ENCODE measurements at regions not wholly inside any gene's neighbourhood (a gene's known extent, or its start where the extent isn't known, plus 50 kb on each side); places are given as distances from the start of the nearest gene placed in this dataset.

- Mint-ChIP-seq H3K27me3 (no peaks in the 10 kb centered on the region), H3K4me1 (no peaks in the 10 kb centered on the region), H3K36me3 (no peaks in the 10 kb centered on the region), H3K4me3 (no peak overlapping the region), H3K27ac (no peak overlapping the region), H3K9me3 (ENCODE audit: low read depth) (peaks cover 5% of the 10 kb centered on the region)
- no peak for DNase-seq
- CTCF ChIA-PET = no interaction called here
- no peak for ATAC-seq
Measured at GRCh38 chr12:125882141-125882540, 816.9 kb downstream of the AACS start.

- CTCF ChIA-PET = no interaction called here
- Mint-ChIP-seq H3K36me3 (no peaks in the 10 kb centered on the region), H3K4me1 (no peaks in the 10 kb centered on the region), H3K4me3 (no peak overlapping the region), H3K27ac (no peak overlapping the region), H3K27me3 (no peaks in the 10 kb centered on the region), H3K9me3 (ENCODE audit: low read depth) (peaks cover 9% of the 10 kb centered on the region)
- DNase-seq = no peak
- ATAC-seq = no peak
Measured at GRCh38 chr12:125888921-125889320, 823.7 kb downstream of the AACS start.

GRCh38 chr12:125889742-125890141 lies 824.5 kb downstream of the AACS start:
- CTCF ChIA-PET = no interaction called here
- H3K27ac Mint-ChIP-seq = no peak overlapping the region
- DNase-seq = no peak
- no peaks in the 10 kb centered on the region for H3K36me3 Mint-ChIP-seq
- H3K4me1 Mint-ChIP-seq = no peaks in the 10 kb centered on the region
- H3K9me3 Mint-ChIP-seq (ENCODE audit: low read depth) = peaks cover 5% of the 10 kb centered on the region
- no peaks in the 10 kb centered on the region for H3K27me3 Mint-ChIP-seq
- no peak for ATAC-seq
- H3K4me3 Mint-ChIP-seq = no peak overlapping the region

GRCh38 chr12:125890366-125890905 lies 825.2 kb downstream of the AACS start:
- CTCF ChIA-PET = no interaction called here
- Mint-ChIP-seq H3K36me3 (no peaks in the 10 kb centered on the region), H3K4me3 (no peak overlapping the region), H3K27me3 (no peaks in the 10 kb centered on the region), H3K4me1 (no peaks in the 10 kb centered on the region), H3K9me3 (ENCODE audit: low read depth) (peaks cover 3% of the 10 kb centered on the region), H3K27ac (no peak overlapping the region)
- DNase-seq (no peak), ATAC-seq (no peak)

- Mint-ChIP-seq H3K27ac (no peak overlapping the region), H3K36me3 (no peaks in the 10 kb centered on the region), H3K4me1 (no peaks in the 10 kb centered on the region), H3K4me3 (no peak overlapping the region), H3K9me3 (ENCODE audit: low read depth) (peaks cover 3% of the 10 kb centered on the region), H3K27me3 (no peaks in the 10 kb centered on the region)
- CTCF ChIA-PET = no interaction called here
- ATAC-seq = no peak
- DNase-seq = no peak
Measured at GRCh38 chr12:125890971-125891370, 825.7 kb downstream of the AACS start.

GRCh38 chr12:125892276-125892675 lies 827.0 kb downstream of the AACS start:
- no peaks in the 10 kb centered on the region for H3K36me3 Mint-ChIP-seq
- H3K9me3 Mint-ChIP-seq (ENCODE audit: low read depth) = peaks cover 3% of the 10 kb centered on the region
- H3K27ac Mint-ChIP-seq = no peak overlapping the region
- H3K4me3 Mint-ChIP-seq = no peak overlapping the region
- H3K27me3 Mint-ChIP-seq = no peaks in the 10 kb centered on the region
- DNase-seq = no peak
- ATAC-seq = no peak
- CTCF ChIA-PET = no interaction called here
- H3K4me1 Mint-ChIP-seq = no peaks in the 10 kb centered on the region

GRCh38 chr12:125902991-125903390 lies 837.8 kb downstream of the AACS start:
- CTCF ChIA-PET = no interaction called here
- Mint-ChIP-seq H3K4me3 (no peak overlapping the region), H3K9me3 (ENCODE audit: low read depth) (peaks cover 2% of the 10 kb centered on the region), H3K27ac (no peak overlapping the region), H3K27me3 (no peaks in the 10 kb centered on the region), H3K36me3 (no peaks in the 10 kb centered on the region), H3K4me1 (no peaks in the 10 kb centered on the region)
- DNase-seq (no peak), ATAC-seq (no peak)

- no peak overlapping the region for H3K4me3 Mint-ChIP-seq
- no peak overlapping the region for H3K27ac Mint-ChIP-seq
- CTCF ChIA-PET = no interaction called here
- H3K4me1 Mint-ChIP-seq = no peaks in the 10 kb centered on the region
- no peaks in the 10 kb centered on the region for H3K36me3 Mint-ChIP-seq
- no peak for DNase-seq
- H3K9me3 Mint-ChIP-seq (ENCODE audit: low read depth) = peaks cover 2% of the 10 kb centered on the region
- no peaks in the 10 kb centered on the region for H3K27me3 Mint-ChIP-seq
- ATAC-seq = no peak
Measured at GRCh38 chr12:125907351-125907750, 842.1 kb downstream of the AACS start.

- no peaks in the 10 kb centered on the region for H3K27me3 Mint-ChIP-seq
- no peak overlapping the region for H3K4me3 Mint-ChIP-seq
- H3K9me3 Mint-ChIP-seq (ENCODE audit: low read depth) = peaks cover 2% of the 10 kb centered on the region
- H3K27ac Mint-ChIP-seq = no peak overlapping the region
- no peaks in the 10 kb centered on the region for H3K36me3 Mint-ChIP-seq
- DNase-seq (no peak), ATAC-seq (no peak)
- H3K4me1 Mint-ChIP-seq = no peaks in the 10 kb centered on the region
- CTCF ChIA-PET = no interaction called here
Measured at GRCh38 chr12:125919856-125920470, 854.7 kb downstream of the AACS start.

- CTCF ChIA-PET = no interaction called here
- Mint-ChIP-seq H3K36me3 (no peaks in the 10 kb centered on the region), H3K27ac (no peak overlapping the region), H3K9me3 (ENCODE audit: low read depth) (peaks cover 2% of the 10 kb centered on the region), H3K27me3 (no peaks in the 10 kb centered on the region), H3K4me1 (no peaks in the 10 kb centered on the region), H3K4me3 (no peak overlapping the region)
- ATAC-seq (no peak), DNase-seq (no peak)
Measured at GRCh38 chr12:125922330-125922729, 857.1 kb downstream of the AACS start.

GRCh38 chr12:125936502-125936901 lies 871.3 kb downstream of the AACS start:
- Mint-ChIP-seq H3K27ac (no peak overlapping the region), H3K4me1 (no peaks in the 10 kb centered on the region), H3K4me3 (no peak overlapping the region), H3K36me3 (no peaks in the 10 kb centered on the region), H3K9me3 (ENCODE audit: low read depth) (peaks cover 2% of the 10 kb centered on the region), H3K27me3 (no peaks in the 10 kb centered on the region)
- CTCF ChIA-PET = no interaction called here
- no peak for ATAC-seq
- DNase-seq = no peak

- ATAC-seq (no peak), DNase-seq (no peak)
- Mint-ChIP-seq H3K4me1 (no peaks in the 10 kb centered on the region), H3K27me3 (no peaks in the 10 kb centered on the region), H3K4me3 (no peak overlapping the region), H3K9me3 (ENCODE audit: low read depth) (peaks cover 2% of the 10 kb centered on the region), H3K36me3 (no peaks in the 10 kb centered on the region), H3K27ac (no peak overlapping the region)
- CTCF ChIA-PET = no interaction called here
Measured at GRCh38 chr12:125944446-125944845, 879.2 kb downstream of the AACS start.

GRCh38 chr12:125949471-125949870 lies 884.2 kb downstream of the AACS start:
- Mint-ChIP-seq H3K27me3 (no peaks in the 10 kb centered on the region), H3K4me3 (no peak overlapping the region), H3K36me3 (no peaks in the 10 kb centered on the region), H3K9me3 (ENCODE audit: low read depth) (peaks cover 4% of the 10 kb centered on the region), H3K27ac (no peak overlapping the region), H3K4me1 (no peaks in the 10 kb centered on the region)
- CTCF ChIA-PET = no interaction called here
- ATAC-seq (no peak), DNase-seq (no peak)

- Mint-ChIP-seq H3K9me3 (ENCODE audit: low read depth) (peaks cover 9% of the 10 kb centered on the region), H3K4me3 (no peak overlapping the region), H3K27me3 (no peaks in the 10 kb centered on the region), H3K36me3 (no peaks in the 10 kb centered on the region), H3K27ac (no peak overlapping the region), H3K4me1 (no peaks in the 10 kb centered on the region)
- ATAC-seq (no peak), DNase-seq (no peak)
- CTCF ChIA-PET = no interaction called here
Measured at GRCh38 chr12:125954362-125954761, 889.1 kb downstream of the AACS start.

GRCh38 chr12:125956186-125956585 lies 891.0 kb downstream of the AACS start:
- no peaks in the 10 kb centered on the region for H3K4me1 Mint-ChIP-seq
- H3K36me3 Mint-ChIP-seq = no peaks in the 10 kb centered on the region
- DNase-seq = no peak
- no peak overlapping the region for H3K4me3 Mint-ChIP-seq
- no peak for ATAC-seq
- no peak overlapping the region for H3K27ac Mint-ChIP-seq
- no peaks in the 10 kb centered on the region for H3K27me3 Mint-ChIP-seq
- CTCF ChIA-PET = no interaction called here
- H3K9me3 Mint-ChIP-seq (ENCODE audit: low read depth) = peaks cover 17% of the 10 kb centered on the region

Data from activated CD8-positive, alpha-beta memory T cell treated with anti-CD3 and anti-CD28 coated beads, Interleukin-2, amount 10 ng/mL, durations not matched to agents 7 days and 5 days (primary cell).